Glutamatergic neuron (in vitro differentiated cells): ENCODE measurements at regions not wholly inside any gene's neighbourhood (a gene's known extent, or its start where the extent isn't known, plus 50 kb on each side); places are given as distances from the start of the nearest gene placed in this dataset.
"Not testable (repeated sequence)": the region's sequence is repeated elsewhere in the genome, so short reads cannot be mapped to it uniquely, and the experiment has no call there.

Experiments used
- DNase-seq: peaks from one replicate; pipeline ENCODE4 v3.0.0; 2022
- H3K27ac Mint-ChIP-seq: one replicate; pipeline ENCODE4 v1.8.0; 2020; ENCODE audit warnings: mild to moderate bottlenecking, mixed read lengths, inconsistent platforms; ENCODE audit not compliant: unreplicated experiment
- H3K27me3 Mint-ChIP-seq: one replicate; pipeline ENCODE4 v1.8.0; 2020; ENCODE audit warnings: mild to moderate bottlenecking, moderate library complexity, mixed read lengths, inconsistent platforms; ENCODE audit not compliant: unreplicated experiment
- H3K36me3 Mint-ChIP-seq: one replicate; pipeline ENCODE4 v1.8.0; 2020; ENCODE audit warnings: mild to moderate bottlenecking, mixed read lengths, inconsistent platforms; ENCODE audit not compliant: unreplicated experiment
- H3K4me1 Mint-ChIP-seq: one replicate; pipeline ENCODE4 v1.8.0; 2020; ENCODE audit warnings: mild to moderate bottlenecking, low read depth, mixed read lengths, inconsistent platforms; ENCODE audit not compliant: unreplicated experiment
- H3K4me3 Mint-ChIP-seq: one replicate; pipeline ENCODE4 v1.8.0; 2020; ENCODE audit warnings: mild to moderate bottlenecking, mixed read lengths, inconsistent platforms; ENCODE audit not compliant: unreplicated experiment
- H3K9me3 Mint-ChIP-seq: one replicate; pipeline ENCODE4 v1.8.0; 2020; ENCODE audit warnings: mild to moderate bottlenecking, moderate library complexity, mixed read lengths, inconsistent platforms; ENCODE audit not compliant: unreplicated experiment
- TF ChIP-seq, protein P1 (sequence below): fragments of 200-600 bp; sonication (generic); IDR thresholded peaks from one replicate; pipeline ENCODE4 v1.5.0; 2021; ENCODE audit not compliant: partially characterized antibody, unreplicated experiment

- no peaks in the 10 kb centered on the region for H3K27me3 Mint-ChIP-seq
- no peak for DNase-seq
- H3K27ac Mint-ChIP-seq, result no peak overlapping the region
- no peak overlapping the region for H3K4me3 Mint-ChIP-seq
- H3K4me1 Mint-ChIP-seq, result peaks cover 14% of the 10 kb centered on the region
- TF ChIP-seq, protein P1, sequence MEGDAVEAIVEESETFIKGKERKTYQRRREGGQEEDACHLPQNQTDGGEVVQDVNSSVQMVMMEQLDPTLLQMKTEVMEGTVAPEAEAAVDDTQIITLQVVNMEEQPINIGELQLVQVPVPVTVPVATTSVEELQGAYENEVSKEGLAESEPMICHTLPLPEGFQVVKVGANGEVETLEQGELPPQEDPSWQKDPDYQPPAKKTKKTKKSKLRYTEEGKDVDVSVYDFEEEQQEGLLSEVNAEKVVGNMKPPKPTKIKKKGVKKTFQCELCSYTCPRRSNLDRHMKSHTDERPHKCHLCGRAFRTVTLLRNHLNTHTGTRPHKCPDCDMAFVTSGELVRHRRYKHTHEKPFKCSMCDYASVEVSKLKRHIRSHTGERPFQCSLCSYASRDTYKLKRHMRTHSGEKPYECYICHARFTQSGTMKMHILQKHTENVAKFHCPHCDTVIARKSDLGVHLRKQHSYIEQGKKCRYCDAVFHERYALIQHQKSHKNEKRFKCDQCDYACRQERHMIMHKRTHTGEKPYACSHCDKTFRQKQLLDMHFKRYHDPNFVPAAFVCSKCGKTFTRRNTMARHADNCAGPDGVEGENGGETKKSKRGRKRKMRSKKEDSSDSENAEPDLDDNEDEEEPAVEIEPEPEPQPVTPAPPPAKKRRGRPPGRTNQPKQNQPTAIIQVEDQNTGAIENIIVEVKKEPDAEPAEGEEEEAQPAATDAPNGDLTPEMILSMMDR, result no peak
- H3K36me3 Mint-ChIP-seq, result no peaks in the 10 kb centered on the region
- peaks cover 2% of the 10 kb centered on the region for H3K9me3 Mint-ChIP-seq
Measured at GRCh38 chr4:11072463-11072862, 356.2 kb downstream of the HS3ST1 start.

DNA sequence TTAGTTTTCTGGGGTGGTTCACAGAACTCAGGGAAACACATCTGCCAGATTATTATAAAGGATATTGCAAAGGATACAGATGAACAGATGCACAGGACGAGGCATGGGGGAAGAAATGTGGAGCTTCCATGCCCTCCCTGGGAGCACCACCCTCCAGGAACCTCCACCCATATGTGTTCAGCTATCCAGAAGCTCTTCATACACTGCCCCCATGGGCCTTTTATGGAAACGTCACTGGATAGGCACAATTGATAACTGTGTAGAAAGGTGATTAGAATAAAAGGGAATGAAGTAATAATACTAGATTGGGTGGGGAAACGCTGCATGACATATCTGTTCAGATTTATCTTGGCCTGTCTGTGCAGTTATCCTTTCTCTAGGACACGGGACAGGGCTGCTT, 357.9 kb downstream of the HS3ST1 start:
- no peaks in the 10 kb centered on the region for H3K27me3 Mint-ChIP-seq
- DNase-seq, result no peak
- no peak overlapping the region for H3K4me3 Mint-ChIP-seq
- TF ChIP-seq, protein P1, result no peak
- H3K4me1 Mint-ChIP-seq, result peaks cover 14% of the 10 kb centered on the region
- H3K36me3 Mint-ChIP-seq, result no peaks in the 10 kb centered on the region
- no peaks in the 10 kb centered on the region for H3K9me3 Mint-ChIP-seq
- H3K27ac Mint-ChIP-seq, result no peak overlapping the region

DNA sequence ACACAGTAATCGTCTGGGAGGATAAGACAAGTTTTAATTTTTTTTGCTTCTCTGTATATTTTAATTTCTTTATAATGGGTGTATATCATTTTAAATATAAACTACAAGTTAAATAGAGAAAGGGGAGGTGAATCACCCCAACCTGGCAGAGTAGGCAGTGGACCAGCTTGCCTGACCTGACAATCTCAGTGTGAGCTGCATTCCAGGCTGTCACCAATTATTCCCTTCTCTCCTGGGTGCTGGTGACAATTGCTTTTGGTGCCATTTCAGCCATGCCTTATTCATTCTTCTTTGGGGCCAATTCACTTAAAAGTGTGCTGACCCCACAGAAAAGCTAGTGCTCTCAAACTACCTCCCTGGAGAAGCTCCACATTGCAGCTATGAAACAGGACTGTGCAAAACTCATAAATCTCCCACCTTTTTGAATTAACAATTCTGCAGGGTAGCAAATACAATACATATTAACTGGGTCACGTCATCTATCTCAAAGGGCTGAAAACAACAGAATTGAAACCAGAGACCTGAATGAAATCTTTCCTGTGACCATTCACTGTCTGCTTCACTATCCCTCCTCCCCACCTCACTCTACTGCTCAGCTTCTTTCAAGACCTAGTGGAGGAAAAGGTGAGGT, 359.0 kb downstream of the HS3ST1 start:
- TF ChIP-seq, protein P1, result no peak
- no peak for DNase-seq
- peak overlapping the region; percentile 37 for H3K4me3 Mint-ChIP-seq
- no peak overlapping the region for H3K27ac Mint-ChIP-seq
- H3K36me3 Mint-ChIP-seq, result no peaks in the 10 kb centered on the region
- H3K4me1 Mint-ChIP-seq, result peaks cover 14% of the 10 kb centered on the region
- H3K27me3 Mint-ChIP-seq, result no peaks in the 10 kb centered on the region
- no peaks in the 10 kb centered on the region for H3K9me3 Mint-ChIP-seq

GRCh38 chr4:11069083-11069482, 359.6 kb downstream of the HS3ST1 start:
- Mint-ChIP-seq H3K4me1 (peaks cover 14% of the 10 kb centered on the region), H3K9me3 (no peaks in the 10 kb centered on the region), H3K27me3 (no peaks in the 10 kb centered on the region), H3K4me3 (peak overlapping the region; percentile 27), H3K36me3 (no peaks in the 10 kb centered on the region), H3K27ac (no peak overlapping the region)
- DNase-seq, result no peak
- TF ChIP-seq, protein P1, result no peak

GRCh38 chr4:11066584-11066983, 362.1 kb downstream of the HS3ST1 start:
- peak overlapping the region; percentile 83 for H3K4me3 Mint-ChIP-seq
- H3K9me3 Mint-ChIP-seq, H3K27me3 Mint-ChIP-seq, DNase-seq, H3K36me3 Mint-ChIP-seq: not testable (repeated sequence)
- H3K27ac Mint-ChIP-seq, result peak overlapping the region; percentile 90
- peaks cover 14% of the 10 kb centered on the region for H3K4me1 Mint-ChIP-seq

DNA sequence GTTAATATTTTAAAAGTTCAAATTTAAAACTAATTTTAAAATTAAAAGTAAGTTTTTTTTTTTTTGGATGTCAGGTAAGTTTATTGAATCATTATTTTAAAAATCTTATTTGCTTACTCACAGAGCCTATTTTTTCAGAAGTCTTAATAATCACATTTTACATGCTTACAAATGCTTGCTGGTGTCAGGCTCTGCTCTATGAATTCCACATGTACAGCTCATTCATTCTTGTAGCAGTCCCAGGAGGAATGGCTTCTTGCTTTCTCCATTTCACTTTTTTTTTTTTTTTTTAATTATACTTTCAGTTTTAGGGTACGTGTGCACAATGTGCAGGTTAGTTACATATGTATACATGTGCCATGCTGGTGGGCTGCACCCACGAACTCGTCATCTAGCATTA, 368.1 kb downstream of the HS3ST1 start:
- DNase-seq, H3K9me3 Mint-ChIP-seq, H3K27me3 Mint-ChIP-seq, H3K4me3 Mint-ChIP-seq, H3K36me3 Mint-ChIP-seq, H3K27ac Mint-ChIP-seq, H3K4me1 Mint-ChIP-seq: not testable (repeated sequence)

- H3K4me1 Mint-ChIP-seq, H3K27ac Mint-ChIP-seq, H3K9me3 Mint-ChIP-seq, H3K36me3 Mint-ChIP-seq, DNase-seq, H3K27me3 Mint-ChIP-seq, H3K4me3 Mint-ChIP-seq: not testable (repeated sequence)
Measured at GRCh38 chr4:11054937-11055336, 370.4 kb upstream of the CLNK start.
